HL-60/S4 (cell line): ENCODE measurements at regions not wholly inside any gene's neighbourhood (a gene's known extent, or its start where the extent isn't known, plus 50 kb on each side); places are given as distances from the start of the nearest gene placed in this dataset.

Source experiments
- in situ Hi-C: fragments of 300-500 bp; cut with MboI; formaldehyde crosslinking; loops from 2 replicates; pipeline ENCODE4 v1.14.3; 2022; ENCODE audit warnings: low sequenced_read_pairs

- in situ Hi-C loops, result no loop called here
These were observed 117.9 kb upstream of the PRR20G start for GRCh38 chr3:127405791-127406190.

- in situ Hi-C loops, result no loop called here
These were observed 117.3 kb upstream of the PRR20G start for GRCh38 chr3:127405010-127405598.

- in situ Hi-C loops, result no loop called here
These were observed 116.6 kb upstream of the PRR20G start for GRCh38 chr3:127404221-127405009.

- in situ Hi-C loops, result no loop called here
These were observed 115.9 kb upstream of the PRR20G start for GRCh38 chr3:127403795-127404194.

- in situ Hi-C loops, result no loop called here
These were observed 111.3 kb upstream of the PRR20G start for GRCh38 chr3:127399154-127399553.

DNA sequence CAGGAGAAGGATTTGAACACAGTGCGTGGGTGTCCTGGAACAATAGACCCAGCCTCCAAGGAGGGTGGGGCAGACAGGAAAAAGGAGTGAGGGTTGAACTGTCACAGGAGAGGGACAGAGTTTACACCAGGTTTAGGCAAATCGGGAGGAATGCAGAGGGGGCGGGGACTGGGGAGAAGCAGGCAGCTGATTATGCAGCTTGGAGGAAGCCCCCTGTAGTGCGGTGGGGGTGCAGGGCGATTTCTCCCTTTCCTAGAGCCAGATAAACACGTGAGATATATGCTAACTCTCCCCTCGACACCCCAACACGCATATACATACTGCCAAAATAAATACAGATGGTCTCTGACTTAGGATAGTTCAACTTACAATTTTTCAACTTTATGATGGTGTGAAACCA, 108.6 kb upstream of the PRR20G start:
- in situ Hi-C loops, result no loop called here

- in situ Hi-C loops, result no loop called here
These were observed 108.0 kb upstream of the PRR20G start for GRCh38 chr3:127395663-127396355.

DNA sequence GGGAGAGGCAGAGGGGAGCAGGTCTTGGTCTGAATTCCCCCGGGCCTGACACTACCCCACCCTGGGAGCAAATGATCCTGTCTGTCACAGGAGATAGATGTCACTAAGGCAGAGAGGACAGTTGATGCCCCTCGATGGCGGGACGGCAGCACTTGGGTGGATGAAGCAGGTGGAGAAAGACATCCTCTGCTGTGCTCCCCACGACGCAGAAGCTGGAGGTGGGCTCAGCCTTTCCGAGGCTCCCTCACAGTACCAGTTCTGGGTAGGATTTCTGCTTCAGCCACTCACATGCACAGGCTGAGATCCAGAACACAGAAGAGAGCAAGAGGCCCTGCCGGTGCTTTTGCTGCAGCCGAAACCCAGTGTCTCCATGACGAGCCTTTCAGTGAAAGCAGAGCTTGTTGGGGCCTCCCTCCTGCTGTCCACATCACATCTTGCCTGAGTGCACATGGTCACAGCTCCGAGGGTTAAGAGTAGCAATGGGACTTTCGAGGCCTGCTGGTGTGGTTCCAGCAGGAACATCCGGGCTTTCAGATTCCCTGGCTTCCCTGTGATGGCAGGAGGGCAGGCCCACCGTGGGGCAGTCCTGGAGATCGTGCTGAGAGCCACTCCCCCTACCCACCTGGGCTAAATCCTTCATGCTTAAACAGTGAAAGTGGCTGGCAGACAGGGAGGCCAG, 107.3 kb upstream of the PRR20G start:
- in situ Hi-C loops, result no loop called here

GRCh38 chr3:127394031-127394430, 106.2 kb upstream of the PRR20G start:
- in situ Hi-C loops, result no loop called here

GRCh38 chr3:127393131-127393820, 105.4 kb upstream of the PRR20G start:
- in situ Hi-C loops, result no loop called here

- in situ Hi-C loops, result no loop called here
These were observed 104.3 kb upstream of the PRR20G start for GRCh38 chr3:127392156-127392490.

GRCh38 chr3:127391436-127392155, 103.8 kb upstream of the PRR20G start:
- in situ Hi-C loops, result no loop called here

GRCh38 chr3:127390365-127391025, 102.6 kb upstream of the PRR20G start:
- in situ Hi-C loops, result no loop called here

GRCh38 chr3:127389913-127390312, 102.1 kb upstream of the PRR20G start:
- in situ Hi-C loops, result no loop called here

DNA sequence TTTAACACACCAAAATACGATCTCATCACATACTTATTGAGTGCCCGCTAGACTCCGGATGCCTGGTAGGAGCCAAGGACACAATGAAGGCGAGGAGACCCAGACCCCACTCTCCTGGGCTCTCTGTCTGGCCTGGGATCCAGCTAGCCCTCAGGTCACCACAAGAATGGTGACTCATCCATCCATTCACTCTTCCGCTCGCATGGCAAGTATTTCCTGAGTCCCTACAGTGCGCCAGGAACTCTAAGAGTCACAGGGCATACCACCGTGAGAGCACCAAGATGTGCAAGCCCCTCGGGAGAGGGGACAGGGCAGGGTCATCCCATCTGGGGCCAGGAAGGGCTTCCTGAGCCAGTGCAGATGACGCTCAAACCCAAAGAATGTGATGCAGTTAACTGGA, 101.6 kb upstream of the PRR20G start:
- in situ Hi-C loops, result no loop called here

DNA sequence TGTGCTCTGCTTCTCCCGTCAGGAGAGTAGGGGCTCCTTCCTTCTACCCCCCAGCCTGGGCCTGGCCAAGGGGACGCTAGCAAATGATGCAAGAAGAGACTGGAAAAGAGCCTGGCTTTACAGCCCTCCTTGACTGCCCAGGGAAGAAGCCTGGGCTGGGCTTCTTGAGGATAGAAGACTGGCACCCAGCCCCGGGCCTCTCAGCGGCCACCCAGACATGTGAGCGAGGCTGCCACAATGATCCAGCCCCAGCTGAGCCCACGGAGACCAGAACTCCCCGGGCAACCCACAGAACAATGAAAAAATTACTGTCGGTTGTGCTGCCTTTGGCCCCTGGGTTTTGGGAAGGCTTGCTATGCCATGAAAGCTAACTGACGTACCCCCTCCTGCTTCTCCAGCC, 100.6 kb upstream of the PRR20G start:
- in situ Hi-C loops, result no loop called here

- in situ Hi-C loops, result no loop called here
These were observed 99.8 kb upstream of the PRR20G start for GRCh38 chr3:127387556-127388153.

- in situ Hi-C loops, result no loop called here
These were observed 99.3 kb upstream of the PRR20G start for GRCh38 chr3:127387119-127387518.

- in situ Hi-C loops, result no loop called here
These were observed 98.6 kb upstream of the PRR20G start for GRCh38 chr3:127386490-127386889.

- in situ Hi-C loops, result no loop called here
These were observed 97.7 kb upstream of the PRR20G start for GRCh38 chr3:127385540-127385870.
